IMR-90 (cell line): ENCODE measurements at regions not wholly inside any gene's neighbourhood (a gene's known extent, or its start where the extent isn't known, plus 50 kb on each side); places are given as distances from the start of the nearest gene placed in this dataset.
A peak's percentile ranks its signal among the peaks of the same experiment; 100 is the strongest.

Experiments
- ATAC-seq: fragments of 200-7000 bp; cut with Tn5 transposase; 2 replicates; pipeline ENCODE4 v1.9.1; 2020; ENCODE audit warnings: low read depth, mild to moderate bottlenecking, moderate library complexity
- BruUV-seq: library from RNA; stranded (reverse); fragments of 400-500 nt; replicated peaks from 2 replicates; lab custom pipeline; 2021; lab: Mats Ljungman, UMichigan
- CTCF ChIA-PET: fragments of 300-600 bp; formaldehyde crosslinking; extraction: SDS; loops from one replicate; lab custom pipeline; 2021; ENCODE audit warnings: antibody characterized with exemption; lab: Yijun Ruan, JAX
- POLR2A ChIA-PET: fragments of 300-600 bp; sonication (Branson Sonifier 250); formaldehyde crosslinking; loops from one replicate; lab custom pipeline; 2022; ENCODE audit warnings: antibody characterized with exemption; ENCODE audit not compliant: unreplicated experiment; lab: Charles Lee
- DNase-seq: peaks from one replicate; pipeline ENCODE4 v3.0.0; 2013
- H2AFZ ChIP-seq: replicated peaks from 2 replicates; pipeline ENCODE3; 2013; ENCODE audit warnings: low read length, mild to moderate bottlenecking; ENCODE audit not compliant: poor library complexity
- H2AK5ac ChIP-seq: 2 replicates; pipeline ENCODE4 v1.6.1; 2013; ENCODE audit warnings: low read depth, low read length, inconsistent platforms
- H2AK9ac ChIP-seq: replicated peaks from 2 replicates; pipeline ENCODE3; 2013; ENCODE audit warnings: mild to moderate bottlenecking, low read depth, low read length, moderate library complexity; ENCODE audit not compliant: poor library complexity
- H2BK120ac ChIP-seq: 2 replicates; pipeline ENCODE4 v1.6.1; 2013; ENCODE audit warnings: low read depth, low read length, inconsistent platforms
- H2BK15ac ChIP-seq: 3 replicates; pipeline ENCODE4 v1.6.1; 2013; ENCODE audit warnings: low read depth, low read length, inconsistent platforms
- H2BK20ac ChIP-seq: 2 replicates; pipeline ENCODE4 v1.6.1; 2013; ENCODE audit warnings: low read depth, mild to moderate bottlenecking, inconsistent platforms, low read length, moderate library complexity
- H2BK5ac ChIP-seq: 2 replicates; pipeline ENCODE4 v1.6.1; 2013; ENCODE audit warnings: mild to moderate bottlenecking, low read depth, low read length, inconsistent platforms; ENCODE audit not compliant: poor library complexity, severe bottlenecking
- H3K14ac ChIP-seq: replicated peaks from 2 replicates; pipeline ENCODE4 v1.6.1; 2013; ENCODE audit warnings: low read depth, low read length, inconsistent platforms
- H3K18ac ChIP-seq: 2 replicates; pipeline ENCODE4 v1.6.1; 2013; ENCODE audit warnings: low read depth, low read length, control low read depth
- H3K23ac ChIP-seq: 2 replicates; pipeline ENCODE4 v1.6.1; 2013; ENCODE audit warnings: low read depth, low read length, inconsistent platforms
- H3K27ac ChIP-seq: 2 replicates; pipeline ENCODE4 v1.5.1; 2013; ENCODE audit warnings: mild to moderate bottlenecking, control low read depth, low read length; ENCODE audit not compliant: insufficient read depth
- H3K27me3 ChIP-seq: 2 replicates; pipeline ENCODE4 v1.6.1; 2013; ENCODE audit warnings: low read length; ENCODE audit not compliant: control insufficient read depth, insufficient read depth
- H3K36me3 ChIP-seq: 2 replicates; pipeline ENCODE4 v1.6.1; 2013; ENCODE audit warnings: low read length, mixed read lengths; ENCODE audit not compliant: control insufficient read depth, insufficient read depth
- H3K4ac ChIP-seq: 2 replicates; pipeline ENCODE4 v1.6.1; 2013; ENCODE audit warnings: low read depth, low read length, inconsistent platforms
- H3K4me1 ChIP-seq: 2 replicates; pipeline ENCODE4 v1.6.1; 2013; ENCODE audit warnings: low read length, mixed read lengths; ENCODE audit not compliant: control insufficient read depth, insufficient read depth
- H3K4me2 ChIP-seq: 2 replicates; pipeline ENCODE4 v1.6.1; 2013; ENCODE audit warnings: low read depth, mild to moderate bottlenecking, control low read depth, low read length, moderate library complexity
- H3K4me3 ChIP-seq: 2 replicates; pipeline ENCODE4 v1.5.1; 2013; ENCODE audit warnings: low read depth, mild to moderate bottlenecking, control low read depth, low read length, moderate library complexity; ENCODE audit not compliant: insufficient read depth
- H3K56ac ChIP-seq: 2 replicates; pipeline ENCODE4 v1.6.1; 2013; ENCODE audit warnings: low read length, inconsistent platforms; ENCODE audit not compliant: insufficient read depth; ENCODE audit errors: extremely low read depth
- H3K79me1 ChIP-seq, 2 experiments: 2 replicates each; pipeline ENCODE4 v1.6.1; 2013; ENCODE audit warnings: low read length in 2 of 2, inconsistent platforms in 1 of 2, low read depth in 1 of 2
- H3K9ac ChIP-seq: 2 replicates; pipeline ENCODE4 v1.6.1; 2013; ENCODE audit warnings: low read depth, low read length, control low read depth
- H3K9me1 ChIP-seq: 2 replicates; pipeline ENCODE4 v1.6.1; 2013; ENCODE audit warnings: low read length, inconsistent platforms; ENCODE audit not compliant: insufficient read depth
- H3K9me3 ChIP-seq: 2 replicates; pipeline ENCODE4 v1.6.1; 2013; ENCODE audit warnings: low read length; ENCODE audit not compliant: control insufficient read depth, insufficient read depth
- H4K20me1 ChIP-seq: 2 replicates; pipeline ENCODE4 v1.6.1; 2013; ENCODE audit warnings: low read length, inconsistent platforms; ENCODE audit not compliant: insufficient read depth
- H4K5ac ChIP-seq: 2 replicates; pipeline ENCODE4 v1.6.1; 2013; ENCODE audit warnings: mild to moderate bottlenecking, low read depth, low read length, control low read depth
- H4K8ac ChIP-seq, 2 experiments: 2 replicates each; pipeline ENCODE4 v1.6.1; 2013; ENCODE audit warnings: low read depth in 2 of 2, low read length in 2 of 2, control low read depth in 1 of 2, inconsistent platforms in 1 of 2
- H4K91ac ChIP-seq: 2 replicates; pipeline ENCODE4 v1.6.1; 2013; ENCODE audit warnings: low read depth, low read length, inconsistent platforms; ENCODE audit not compliant: insufficient read depth
- BHLHE40 ChIP-seq: fragments of 150-350 bp; IDR thresholded peaks from 2 replicates; pipeline ENCODE4 v1.6.1; 2016; ENCODE audit warnings: mild to moderate bottlenecking, low read depth, low read length
- CEBPB ChIP-seq: IDR thresholded peaks from 2 replicates; pipeline ENCODE4 v1.6.1; 2012; ENCODE audit warnings: low read depth, low read length, improper control_type of control experiment
- CHD1 ChIP-seq: IDR thresholded peaks from 2 replicates; pipeline ENCODE4 v1.6.1; 2012; ENCODE audit warnings: low read depth, low read length, improper control_type of control experiment
- ELK1 ChIP-seq: fragments of 150-350 bp; IDR thresholded peaks from 2 replicates; pipeline ENCODE4 v1.6.1; 2016; ENCODE audit warnings: low read depth, mild to moderate bottlenecking, low read length, moderate library complexity, borderline replicate concordance
- MAFK ChIP-seq: IDR thresholded peaks from 2 replicates; pipeline ENCODE4 v1.6.1; 2012; ENCODE audit warnings: low read depth, low read length, improper control_type of control experiment
- MXI1 ChIP-seq: IDR thresholded peaks from 2 replicates; pipeline ENCODE4 v1.6.1; 2012; ENCODE audit warnings: low read depth, mild to moderate bottlenecking, low read length, moderate library complexity, borderline replicate concordance
- NFE2L2 ChIP-seq: fragments of 150-350 bp; IDR thresholded peaks from 2 replicates; pipeline ENCODE4 v1.6.1; 2016; ENCODE audit warnings: low read depth, mild to moderate bottlenecking, low read length
- POLR2A ChIP-seq: IDR thresholded peaks from 2 replicates; pipeline ENCODE4 v1.6.1; 2012; ENCODE audit warnings: mild to moderate bottlenecking, low read depth, low read length
- RAD21 ChIP-seq: IDR thresholded peaks from 2 replicates; pipeline ENCODE4 v1.6.1; 2012; ENCODE audit warnings: low read length, improper control_type of control experiment
- RCOR1 ChIP-seq: IDR thresholded peaks from 2 replicates; pipeline ENCODE4 v1.6.1; 2012; ENCODE audit warnings: mild to moderate bottlenecking, low read length, improper control_type of control experiment; ENCODE audit not compliant: insufficient replicate concordance
- USF2 ChIP-seq: fragments of 150-350 bp; IDR thresholded peaks from 2 replicates; pipeline ENCODE4 v1.6.1; 2017; ENCODE audit warnings: mild to moderate bottlenecking, antibody characterized with exemption, low read length, low read depth
- WGBS, 2 experiments: methylation state at CpG; one replicate each; pipeline versions ENCODE4 v1.1.5 to v1.1.7; 2013; ENCODE audit warnings: missing lambda C conversion rate in 2 of 2; ENCODE audit not compliant: insufficient read length in 1 of 2; ENCODE audit errors: extremely low coverage in 2 of 2; 5-methylcytosine and 5-hydroxymethylcytosine counted together
- dilution Hi-C: fragments of 300-500 bp; cut with HindIII; formaldehyde crosslinking; loops from one replicate; pipeline ENCODE4 v1.14.3; 2018; ENCODE audit warnings: low sequenced_read_pairs; ENCODE audit not compliant: unreplicated experiment
- in situ Hi-C: fragments of 300-500 bp; cut with MboI; formaldehyde crosslinking; loops from 3 replicates; pipeline ENCODE4 v1.14.3; 2019; ENCODE audit warnings: low sequenced_read_pairs, inconsistent platforms, mixed read lengths
- intact Hi-C: fragments of 100-400 bp; cut with micrococcal nuclease; formaldehyde crosslinking; loops from 2 replicates; pipeline ENCODE4 v1.10.0; 2022

GRCh38 chr14:100386846-100387245 is 63.7 kb downstream of the SLC25A47 start:
- Histone ChIP-seq H3K4me2 (no peak overlapping the region), H2AFZ (peak overlapping the region; percentile 34), H3K9me3 (no peaks in the 10 kb centered on the region), H4K5ac (peak overlapping the region; percentile 86), H3K18ac (peak overlapping the region; percentile 78), H3K14ac (peak overlapping the region; percentile 29; the same call in 1 of the 2 replicates), H4K8ac (peak overlapping the region; percentile 67 to 74; a peak in 3 of 4 replicates), H3K9me1 (peaks cover 9% of the 10 kb centered on the region; the same call in 1 of the 2 replicates), H3K27me3 (no peaks in the 10 kb centered on the region), H3K23ac (peak overlapping the region; percentile 64; the same call in 1 of the 2 replicates), H2BK15ac (peak overlapping the region; percentile 58; the same call in 1 of the 3 replicates), H2BK20ac (peak overlapping the region; percentile 75), H3K36me3 (peaks cover 12% of the 10 kb centered on the region; the same call in 1 of the 2 replicates), H2AK5ac (peak overlapping the region; percentile 84), H2BK5ac (no peak overlapping the region), H4K20me1 (peaks cover 18% of the 10 kb centered on the region), H3K27ac (peak overlapping the region; percentile 42; the same call in 1 of the 2 replicates), H3K4ac (peak overlapping the region; percentile 79), H2AK9ac (peak overlapping the region; percentile 68), H4K91ac (peak overlapping the region; percentile 38), H3K4me3 (no peak overlapping the region), H3K9ac (peak overlapping the region; percentile 46; the same call in 1 of the 2 replicates), H3K4me1 (peaks cover 30% of the 10 kb centered on the region), H2BK120ac (peak overlapping the region; percentile 9), H3K79me1 (peaks cover 22 to 48% of the 10 kb centered on the region in 2 experiments), H3K56ac (no peak overlapping the region; the same call in 1 of the 2 replicates)
- ChIA-PET CTCF (interaction anchor here (1.4 to 3.7 kb wide), 2 partner anchors 31 to 258 kb away, joined by 5 to 26 read pairs; no protein-coding TSS in a partner anchor), POLR2A (no interaction called here)
- intact Hi-C loops (loop anchor here (5.0 to 10.0 kb wide), 2 partner anchors 515 to 848 kb away; partner anchors contain the start of gene RTL1), in situ Hi-C loops (loop anchor here (10.0 kb wide), 2 partner anchors 458 to 1238 kb away; no protein-coding TSS in a partner anchor), dilution Hi-C loops (no loop called here)
- no TSS peak for BruUV-seq
- ATAC-seq (no peak), DNase-seq (no peak)
- TF ChIP-seq ELK1 (no peak), CHD1 (no peak), MAFK (no peak), NFE2L2 (no peak), USF2 (no peak), MXI1 (no peak), POLR2A (no peak), RCOR1 (no peak), CEBPB (no peak), RAD21 (no peak), BHLHE40 (no peak)
- no CpG with 5 or more reads among the region's 2 CpGs for WGBS, 2 experiments
